Activated CD8-positive, alpha-beta T cell treated with anti-CD3 and anti-CD28 coated beads, Interleukin-2, amount 10 ng/mL, durations not matched to agents 7 days and 5 days (primary cell): ENCODE measurements at regions not wholly inside any gene's neighbourhood (a gene's known extent, or its start where the extent isn't known, plus 50 kb on each side); places are given as distances from the start of the nearest gene placed in this dataset.
"Not testable (repeated sequence)": the region's sequence is repeated elsewhere in the genome, so short reads cannot be mapped to it uniquely, and the experiment has no call there.

Experiments
- ATAC-seq: fragments of 150-1000 bp; cut with Tn5 transposase; one replicate; pipeline ENCODE4 v1.10.0; 2021; ENCODE audit warnings: moderate library complexity
- CTCF ChIA-PET: fragments of 350-600 bp; sonication (Branson Sonifier 250); formaldehyde crosslinking; loops from one replicate; lab custom pipeline; 2021; ENCODE audit warnings: antibody characterized with exemption; lab: Charles Lee
- POLR2A ChIA-PET: fragments of 350-600 bp; sonication (Branson Sonifier 250); formaldehyde crosslinking; loops from one replicate; lab custom pipeline; 2021; ENCODE audit warnings: antibody characterized with exemption; lab: Charles Lee
- DNase-seq: peaks from one replicate; pipeline ENCODE4 v3.0.0-alpha.2; 2020
- H3K27ac Mint-ChIP-seq: one replicate; pipeline ENCODE4 v1.8.0; 2021; ENCODE audit warnings: mild to moderate bottlenecking, mixed read lengths
- H3K27me3 Mint-ChIP-seq: one replicate; pipeline ENCODE4 v1.8.0; 2021; ENCODE audit warnings: low read depth, mixed read lengths
- H3K36me3 Mint-ChIP-seq: one replicate; pipeline ENCODE4 v1.8.0; 2021; ENCODE audit warnings: low read depth, mixed read lengths
- H3K4me1 Mint-ChIP-seq: one replicate; pipeline ENCODE4 v1.8.0; 2021; ENCODE audit warnings: low read depth, mixed read lengths
- H3K4me3 Mint-ChIP-seq: one replicate; pipeline ENCODE4 v1.8.0; 2021; ENCODE audit warnings: mild to moderate bottlenecking, mixed read lengths
- H3K9me3 Mint-ChIP-seq: one replicate; pipeline ENCODE4 v1.8.0; 2022; ENCODE audit warnings: mixed read lengths; ENCODE audit not compliant: insufficient read depth

GRCh38 chr4:10225096-10225495, 108.5 kb upstream of the WDR1 start:
- no peak for DNase-seq
- Mint-ChIP-seq H3K27me3 (no peaks in the 10 kb centered on the region), H3K27ac (no peak overlapping the region), H3K4me1 (peaks cover 7% of the 10 kb centered on the region), H3K4me3 (no peak overlapping the region), H3K9me3 (no peaks in the 10 kb centered on the region), H3K36me3 (no peaks in the 10 kb centered on the region)
- ChIA-PET POLR2A (no interaction called here), CTCF (no interaction called here)
- ATAC-seq: no peak

DNA sequence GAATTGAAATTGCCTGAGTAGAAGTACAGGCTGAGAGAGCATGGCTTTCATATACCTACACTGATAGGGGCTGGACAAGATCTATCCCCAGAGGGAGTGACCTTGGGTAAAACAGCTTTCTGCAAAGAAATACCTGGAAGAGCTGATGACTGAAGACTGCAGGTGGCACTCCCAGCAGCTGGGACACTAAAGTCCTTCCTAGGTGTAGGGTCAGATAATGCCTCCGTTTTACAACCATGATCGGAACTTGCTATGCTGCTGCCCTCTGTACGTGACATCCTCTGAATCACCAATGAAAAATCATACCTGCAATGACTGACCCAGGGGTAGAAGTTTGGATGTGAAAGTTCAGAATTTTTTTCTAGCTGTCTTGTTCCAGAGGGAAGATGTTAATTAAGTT, 107.2 kb upstream of the WDR1 start:
- no peak for ATAC-seq
- POLR2A ChIA-PET: no interaction called here
- H3K9me3 Mint-ChIP-seq: no peaks in the 10 kb centered on the region
- peaks cover 7% of the 10 kb centered on the region for H3K4me1 Mint-ChIP-seq
- no peak overlapping the region for H3K4me3 Mint-ChIP-seq
- H3K36me3 Mint-ChIP-seq: no peaks in the 10 kb centered on the region
- CTCF ChIA-PET: no interaction called here
- H3K27me3 Mint-ChIP-seq: no peaks in the 10 kb centered on the region
- H3K27ac Mint-ChIP-seq: no peak overlapping the region
- DNase-seq: no peak

DNA sequence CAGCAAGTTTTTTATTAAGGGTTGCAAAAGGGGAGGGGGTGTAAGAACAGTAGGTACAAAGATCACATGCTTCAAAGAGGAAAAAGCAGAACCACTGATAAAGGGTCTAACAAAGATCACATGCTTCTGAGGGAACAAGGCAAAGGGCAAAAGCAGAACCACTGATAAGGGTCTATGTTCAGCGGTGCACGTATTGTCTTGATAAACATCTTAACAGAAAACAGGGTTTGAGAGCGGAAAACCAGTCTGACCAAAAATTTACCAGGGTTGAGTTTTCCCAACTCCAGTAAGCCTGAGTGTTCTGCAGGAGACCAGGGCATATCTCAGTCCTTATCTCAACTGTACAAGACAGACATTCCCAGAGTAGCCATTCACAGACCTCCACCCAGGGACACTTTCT, 96.9 kb upstream of the WDR1 start:
- H3K4me3 Mint-ChIP-seq, ATAC-seq, POLR2A ChIA-PET, DNase-seq, H3K9me3 Mint-ChIP-seq, H3K36me3 Mint-ChIP-seq, CTCF ChIA-PET, H3K4me1 Mint-ChIP-seq, H3K27ac Mint-ChIP-seq, H3K27me3 Mint-ChIP-seq: not testable (repeated sequence)

DNA sequence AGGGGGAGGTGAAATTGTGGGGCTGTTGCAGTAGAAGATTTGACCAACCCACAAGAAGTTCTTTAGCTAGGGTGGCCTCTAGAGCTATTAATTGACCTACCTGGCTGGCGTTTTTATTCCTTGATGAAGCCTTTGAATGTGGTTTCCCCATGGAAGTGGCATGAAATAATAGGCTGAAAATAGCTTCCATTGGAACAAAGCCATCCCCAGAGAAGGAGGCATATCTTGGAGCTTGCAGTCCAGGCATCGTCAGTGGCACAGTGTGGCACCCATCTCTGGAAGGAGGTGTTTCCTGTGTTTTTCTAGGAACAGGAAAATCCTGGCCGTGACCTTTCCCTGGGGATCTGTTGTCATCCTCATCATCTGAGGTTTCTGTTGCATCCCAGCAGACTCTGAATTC, 96.3 kb upstream of the WDR1 start:
- no peak overlapping the region for H3K27ac Mint-ChIP-seq
- peaks cover 8% of the 10 kb centered on the region for H3K27me3 Mint-ChIP-seq
- DNase-seq (no peak), ATAC-seq (no peak)
- CTCF ChIA-PET: no interaction called here
- H3K9me3 Mint-ChIP-seq: no peaks in the 10 kb centered on the region
- POLR2A ChIA-PET: no interaction called here
- no peak overlapping the region for H3K4me3 Mint-ChIP-seq
- no peaks in the 10 kb centered on the region for H3K4me1 Mint-ChIP-seq
- H3K36me3 Mint-ChIP-seq: no peaks in the 10 kb centered on the region

DNA sequence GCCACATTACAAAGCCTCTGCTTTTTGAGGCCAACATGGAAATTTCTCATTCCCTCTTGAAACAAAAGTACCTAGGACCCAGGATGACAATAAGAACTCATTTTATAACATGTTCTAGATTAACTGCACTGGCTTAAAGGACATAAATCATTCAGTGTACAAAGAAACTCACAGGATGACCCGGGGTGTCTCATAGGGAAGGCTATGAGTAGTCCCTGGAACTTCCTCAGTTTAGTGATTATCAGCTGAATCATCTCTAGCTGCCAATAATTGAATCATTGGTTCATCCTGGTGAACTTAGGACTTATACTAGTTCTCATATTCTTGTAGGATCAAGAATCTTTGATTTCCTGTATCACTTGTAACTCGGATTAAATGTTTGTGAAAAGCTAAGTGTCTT, 95.8 kb upstream of the WDR1 start:
- H3K27ac Mint-ChIP-seq: no peak overlapping the region
- peaks cover 9% of the 10 kb centered on the region for H3K27me3 Mint-ChIP-seq
- no peaks in the 10 kb centered on the region for H3K4me1 Mint-ChIP-seq
- CTCF ChIA-PET: no interaction called here
- H3K4me3 Mint-ChIP-seq: no peak overlapping the region
- no peak for DNase-seq
- no peaks in the 10 kb centered on the region for H3K36me3 Mint-ChIP-seq
- H3K9me3 Mint-ChIP-seq: no peaks in the 10 kb centered on the region
- ATAC-seq: no peak
- POLR2A ChIA-PET: no interaction called here

- no peaks in the 10 kb centered on the region for H3K9me3 Mint-ChIP-seq
- ChIA-PET POLR2A (no interaction called here), CTCF (no interaction called here)
- no peak overlapping the region for H3K27ac Mint-ChIP-seq
- H3K4me3 Mint-ChIP-seq: no peak overlapping the region
- no peaks in the 10 kb centered on the region for H3K4me1 Mint-ChIP-seq
- no peak for DNase-seq
- no peak for ATAC-seq
- H3K36me3 Mint-ChIP-seq: no peaks in the 10 kb centered on the region
- peaks cover 14% of the 10 kb centered on the region for H3K27me3 Mint-ChIP-seq
Observed at GRCh38 chr4:10207116-10207515, 90.5 kb upstream of the WDR1 start.

DNA sequence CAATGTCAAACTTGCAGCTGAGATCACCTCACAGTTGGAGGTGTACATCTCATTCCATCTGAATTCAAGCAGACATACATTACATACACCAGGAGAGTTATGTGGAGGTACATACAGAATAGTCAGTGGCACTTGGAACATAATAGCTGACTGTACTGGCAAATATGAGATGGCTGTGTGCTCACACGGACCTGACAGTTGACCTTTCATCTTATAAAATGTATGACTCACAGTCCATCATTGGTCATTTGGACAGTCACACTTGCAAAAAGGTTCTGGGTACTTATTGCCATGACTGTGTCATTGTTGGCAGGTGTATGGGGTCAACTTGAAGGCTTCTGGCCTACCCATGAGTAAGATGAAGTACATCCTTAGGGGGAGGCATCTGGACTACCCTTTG, 88.6 kb upstream of the WDR1 start:
- ATAC-seq: no peak
- POLR2A ChIA-PET: no interaction called here
- H3K4me1 Mint-ChIP-seq: no peaks in the 10 kb centered on the region
- no peak overlapping the region for H3K4me3 Mint-ChIP-seq
- peaks cover 17% of the 10 kb centered on the region for H3K27me3 Mint-ChIP-seq
- no peaks in the 10 kb centered on the region for H3K9me3 Mint-ChIP-seq
- CTCF ChIA-PET: interaction anchor here (0.9 kb wide), 1 partner anchor 388 kb away, joined by 3 read pairs; no protein-coding TSS in a partner anchor
- H3K27ac Mint-ChIP-seq: no peak overlapping the region
- no peak for DNase-seq
- no peaks in the 10 kb centered on the region for H3K36me3 Mint-ChIP-seq

GRCh38 chr4:10204401-10205058, 87.9 kb upstream of the WDR1 start:
- ATAC-seq (no peak), DNase-seq (no peak)
- Mint-ChIP-seq H3K27me3 (peaks cover 17% of the 10 kb centered on the region), H3K4me1 (no peaks in the 10 kb centered on the region), H3K4me3 (no peak overlapping the region), H3K36me3 (no peaks in the 10 kb centered on the region), H3K9me3 (no peaks in the 10 kb centered on the region), H3K27ac (no peak overlapping the region)
- ChIA-PET CTCF (no interaction called here), POLR2A (no interaction called here)

DNA sequence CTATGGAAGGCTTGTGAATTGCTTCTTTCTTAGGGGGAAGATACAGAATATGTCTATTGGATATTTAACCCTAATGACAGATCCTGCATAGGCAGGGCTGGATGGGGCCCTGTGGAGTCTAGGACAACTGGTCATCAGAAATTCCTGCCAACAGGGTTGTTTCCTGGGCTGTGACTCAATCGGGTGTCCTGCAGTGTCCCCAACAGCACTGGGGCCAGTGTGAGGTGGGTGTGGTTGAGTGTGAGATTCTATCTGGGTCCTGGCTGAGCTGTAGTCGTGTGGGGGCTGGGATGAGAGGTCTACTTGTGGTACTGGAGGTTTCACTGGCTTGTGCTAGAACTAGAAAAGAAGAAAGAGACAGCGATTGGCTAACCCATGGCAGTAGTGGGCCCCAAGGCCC, 87.3 kb upstream of the WDR1 start:
- H3K27me3 Mint-ChIP-seq: peaks cover 15% of the 10 kb centered on the region
- no peak for ATAC-seq
- no peak overlapping the region for H3K4me3 Mint-ChIP-seq
- H3K27ac Mint-ChIP-seq: no peak overlapping the region
- no peaks in the 10 kb centered on the region for H3K9me3 Mint-ChIP-seq
- no peaks in the 10 kb centered on the region for H3K4me1 Mint-ChIP-seq
- no peaks in the 10 kb centered on the region for H3K36me3 Mint-ChIP-seq
- ChIA-PET CTCF (no interaction called here), POLR2A (no interaction called here)
- no peak for DNase-seq

- H3K4me1 Mint-ChIP-seq: no peaks in the 10 kb centered on the region
- DNase-seq: no peak
- H3K27ac Mint-ChIP-seq: no peak overlapping the region
- peaks cover 7% of the 10 kb centered on the region for H3K27me3 Mint-ChIP-seq
- CTCF ChIA-PET: no interaction called here
- POLR2A ChIA-PET: no interaction called here
- no peaks in the 10 kb centered on the region for H3K36me3 Mint-ChIP-seq
- no peaks in the 10 kb centered on the region for H3K9me3 Mint-ChIP-seq
- no peak overlapping the region for H3K4me3 Mint-ChIP-seq
- ATAC-seq: no peak
Observed at GRCh38 chr4:10201381-10202223, 85.0 kb upstream of the WDR1 start.

DNA sequence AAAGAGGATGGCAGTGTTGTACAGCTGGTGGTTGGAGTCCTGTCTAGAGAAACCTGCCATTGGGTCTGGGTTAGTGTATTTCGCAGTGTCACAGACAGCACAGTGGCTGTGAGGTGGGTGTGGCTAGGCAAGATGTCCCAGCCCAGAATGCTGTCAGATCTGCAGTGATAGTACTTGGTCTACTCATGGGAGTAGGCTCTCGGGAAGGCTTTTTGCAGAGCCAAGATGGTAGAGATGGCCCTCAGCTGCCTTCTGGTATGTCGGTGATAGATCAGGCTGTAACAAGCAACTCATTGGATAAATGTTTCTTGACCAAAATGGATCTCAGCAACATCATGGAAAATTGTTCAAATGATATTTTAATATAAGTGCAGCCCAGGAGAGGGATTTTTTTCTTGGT, 84.3 kb upstream of the WDR1 start:
- Mint-ChIP-seq H3K36me3 (no peaks in the 10 kb centered on the region), H3K9me3 (no peaks in the 10 kb centered on the region), H3K27me3 (peaks cover 6% of the 10 kb centered on the region), H3K27ac (no peak overlapping the region), H3K4me1 (no peaks in the 10 kb centered on the region), H3K4me3 (no peak overlapping the region)
- ChIA-PET CTCF (no interaction called here), POLR2A (no interaction called here)
- ATAC-seq (no peak), DNase-seq (no peak)

GRCh38 chr4:10198365-10198764, 81.8 kb upstream of the WDR1 start:
- H3K4me3 Mint-ChIP-seq: no peak overlapping the region

More at GRCh38 chr4:10198365-10198764, 81.8 kb upstream of the WDR1 start:
- ChIA-PET CTCF (interaction anchor here (1.8 kb wide), 1 partner anchor 40 kb away, joined by 5 read pairs; no protein-coding TSS in a partner anchor), POLR2A (no interaction called here)
- H3K27me3 Mint-ChIP-seq: peaks cover 12% of the 10 kb centered on the region
- H3K27ac Mint-ChIP-seq: no peak overlapping the region
- DNase-seq (no peak), ATAC-seq (no peak)
- no peaks in the 10 kb centered on the region for H3K4me1 Mint-ChIP-seq
- no peaks in the 10 kb centered on the region for H3K9me3 Mint-ChIP-seq
- H3K36me3 Mint-ChIP-seq: no peaks in the 10 kb centered on the region
